HEK293 (cell line): ENCODE measurements at regions not wholly inside any gene's neighbourhood (a gene's known extent, or its start where the extent isn't known, plus 50 kb on each side); places are given as distances from the start of the nearest gene placed in this dataset.

Experiments
- CTCF ChIA-PET: fragments of 350-600 bp; formaldehyde crosslinking; extraction: SDS; loops from one replicate; lab custom pipeline; 2021; ENCODE audit warnings: antibody characterized with exemption; lab: Yijun Ruan, JAX
- POLR2A ChIA-PET: fragments of 300-600 bp; formaldehyde crosslinking; extraction: SDS; loops from one replicate; lab custom pipeline; 2020; ENCODE audit warnings: antibody characterized with exemption, inconsistent platforms; lab: Yijun Ruan, JAX
- H3K27ac ChIP-seq: fragments of 200-500 bp; sonication (Bioruptor generic); 2 replicates; pipeline ENCODE4 v1.5.1; 2014; ENCODE audit warnings: low read depth, low read length, control low read depth, inconsistent platforms; ENCODE audit errors: extremely low read depth
- H3K36me3 ChIP-seq, 2 experiments: fragments of 200-500 bp in 1 of 2; sonication (Bioruptor generic) in 1 of 2; 1 replicate in 1 of 2; 2 replicates in 1 of 2; pipeline ENCODE4 v1.5.1; 2014 to 2017; ENCODE audit warnings: inconsistent platforms in 2 of 2, low read length in 2 of 2; ENCODE audit not compliant: control insufficient read depth in 2 of 2, insufficient read depth in 1 of 2
- H3K4me1 ChIP-seq: fragments of 200-500 bp; sonication (Bioruptor generic); 2 replicates; pipeline ENCODE4 v1.5.1; 2014; ENCODE audit warnings: mild to moderate bottlenecking, low read length, inconsistent platforms; ENCODE audit not compliant: control insufficient read depth, insufficient read depth
- H3K4me3 ChIP-seq: 2 replicates; pipeline ENCODE4 v1.5.1; 2011; ENCODE audit warnings: low read depth, mild to moderate bottlenecking, control low read depth, low read length, moderate library complexity
- H3K9me3 ChIP-seq: fragments of 200-500 bp; sonication (Bioruptor generic); 2 replicates; pipeline ENCODE4 v1.5.1; 2014; ENCODE audit warnings: low read depth, low read length, inconsistent platforms; ENCODE audit not compliant: control insufficient read depth, insufficient read depth
- EGR2 ChIP-seq: fragments of 450-650 bp; formaldehyde crosslinking; IDR thresholded peaks from 2 replicates; pipeline ENCODE4 v1.5.1; 2016; ENCODE audit warnings: low read depth, missing biosample characterization, missing genetic modification characterization
- FEZF1 ChIP-seq: fragments of 450-650 bp; formaldehyde crosslinking; IDR thresholded peaks from 2 replicates; pipeline ENCODE4 v1.5.1; 2016; ENCODE audit warnings: missing biosample characterization, missing genetic modification characterization
- HOXC10 ChIP-seq: sonication (generic); formaldehyde crosslinking; IDR thresholded peaks from 2 replicates; pipeline ENCODE4 v1.8.1; 2023; ENCODE audit warnings: mild to moderate bottlenecking, missing genetic modification reagents
- ZNF146 ChIP-seq: fragments of 450-650 bp; formaldehyde crosslinking; IDR thresholded peaks from 2 replicates; pipeline ENCODE4 v1.5.1; 2016; ENCODE audit warnings: missing biosample characterization, missing genetic modification characterization
- ZNF16 ChIP-seq: fragments of 450-650 bp; formaldehyde crosslinking; IDR thresholded peaks from 2 replicates; pipeline ENCODE4 v1.5.1; 2016; ENCODE audit warnings: low read depth, missing biosample characterization, missing genetic modification characterization
- ZNF19 ChIP-seq: fragments of 450-650 bp; formaldehyde crosslinking; IDR thresholded peaks from 2 replicates; pipeline ENCODE4; 2016; ENCODE audit warnings: missing biosample characterization, missing genetic modification characterization, low read depth
- ZNF274 ChIP-seq, 2 experiments: fragments of 200-500 bp in 1 of 2; fragments of 450-650 bp in 1 of 2; sonication (Bioruptor generic) in 1 of 2; formaldehyde crosslinking in 1 of 2; IDR thresholded peaks; 2 replicates each; pipeline versions ENCODE4 v1.5.1 to v1.6.1; 2014 to 2016; ENCODE audit warnings: borderline replicate concordance in 1 of 2, inconsistent platforms in 1 of 2, low read length in 1 of 2, missing biosample characterization in 1 of 2, missing genetic modification characterization in 1 of 2
- ZNF37A ChIP-seq: fragments of 450-650 bp; IDR thresholded peaks from 2 replicates; pipeline ENCODE4 v1.5.1; 2018; ENCODE audit warnings: missing biosample characterization, missing genetic modification characterization
- ZNF473 ChIP-seq: fragments of 450-650 bp; formaldehyde crosslinking; IDR thresholded peaks from 2 replicates; pipeline ENCODE4 v1.5.1; 2017; ENCODE audit warnings: missing biosample characterization, missing genetic modification characterization
- ZNF488 ChIP-seq: fragments of 450-650 bp; formaldehyde crosslinking; IDR thresholded peaks from 2 replicates; pipeline ENCODE4 v1.5.1; 2016; ENCODE audit warnings: missing biosample characterization, missing genetic modification characterization
- ZNF521 ChIP-seq: fragments of 450-650 bp; formaldehyde crosslinking; IDR thresholded peaks from 2 replicates; pipeline ENCODE4 v1.5.1; 2017; ENCODE audit warnings: missing biosample characterization, mild to moderate bottlenecking, missing genetic modification characterization
- ZNF530 ChIP-seq: fragments of 450-650 bp; formaldehyde crosslinking; IDR thresholded peaks from 2 replicates; pipeline ENCODE4 v1.5.1; 2016; ENCODE audit warnings: low read depth, missing biosample characterization, missing genetic modification characterization
- ZNF555 ChIP-seq: fragments of 450-650 bp; formaldehyde crosslinking; conservative IDR thresholded peaks from 2 replicates; pipeline ENCODE4 v1.5.1; 2017; ENCODE audit warnings: missing biosample characterization, mild to moderate bottlenecking, missing genetic modification characterization, inconsistent platforms
- ZNF561 ChIP-seq: fragments of 450-650 bp; IDR thresholded peaks from 2 replicates; pipeline ENCODE4 v1.5.1; 2018; ENCODE audit warnings: missing biosample characterization, missing genetic modification characterization, borderline replicate concordance
- ZNF585B ChIP-seq: fragments of 450-650 bp; formaldehyde crosslinking; IDR thresholded peaks from 2 replicates; pipeline ENCODE4 v1.5.1; 2016; ENCODE audit warnings: missing biosample characterization, missing genetic modification characterization
- ZNF610 ChIP-seq: fragments of 450-650 bp; formaldehyde crosslinking; IDR thresholded peaks from 2 replicates; pipeline ENCODE4 v1.5.1; 2016; ENCODE audit warnings: missing biosample characterization, missing genetic modification characterization, borderline replicate concordance
- ZNF621 ChIP-seq: fragments of 450-650 bp; formaldehyde crosslinking; IDR thresholded peaks from 2 replicates; pipeline ENCODE4 v1.5.1; 2017; ENCODE audit warnings: missing biosample characterization, missing genetic modification characterization
- ZNF658 ChIP-seq: fragments of 450-650 bp; formaldehyde crosslinking; IDR thresholded peaks from 2 replicates; pipeline ENCODE4; 2016; ENCODE audit warnings: missing biosample characterization, missing genetic modification characterization
- TF ChIP-seq, protein P1 (sequence below): fragments of 450-650 bp; IDR thresholded peaks from 2 replicates; pipeline ENCODE4 v1.5.1; 2018; ENCODE audit warnings: missing biosample characterization, mild to moderate bottlenecking, missing genetic modification characterization
- TF ChIP-seq, protein P2 (sequence below): fragments of 450-650 bp; formaldehyde crosslinking; IDR thresholded peaks from 2 replicates; pipeline ENCODE4 v1.5.1; 2017; ENCODE audit warnings: missing biosample characterization, mild to moderate bottlenecking, missing genetic modification characterization, moderate library complexity
- TF ChIP-seq, protein P3 (sequence below): fragments of 450-650 bp; formaldehyde crosslinking; IDR thresholded peaks from 2 replicates; pipeline ENCODE4 v1.5.1; 2016; ENCODE audit warnings: missing biosample characterization, missing genetic modification characterization, borderline replicate concordance
- TF ChIP-seq, protein P4 (sequence below): fragments of 450-650 bp; formaldehyde crosslinking; IDR thresholded peaks from 2 replicates; pipeline ENCODE4 v1.5.1; 2016; ENCODE audit warnings: missing biosample characterization, missing genetic modification characterization

DNA sequence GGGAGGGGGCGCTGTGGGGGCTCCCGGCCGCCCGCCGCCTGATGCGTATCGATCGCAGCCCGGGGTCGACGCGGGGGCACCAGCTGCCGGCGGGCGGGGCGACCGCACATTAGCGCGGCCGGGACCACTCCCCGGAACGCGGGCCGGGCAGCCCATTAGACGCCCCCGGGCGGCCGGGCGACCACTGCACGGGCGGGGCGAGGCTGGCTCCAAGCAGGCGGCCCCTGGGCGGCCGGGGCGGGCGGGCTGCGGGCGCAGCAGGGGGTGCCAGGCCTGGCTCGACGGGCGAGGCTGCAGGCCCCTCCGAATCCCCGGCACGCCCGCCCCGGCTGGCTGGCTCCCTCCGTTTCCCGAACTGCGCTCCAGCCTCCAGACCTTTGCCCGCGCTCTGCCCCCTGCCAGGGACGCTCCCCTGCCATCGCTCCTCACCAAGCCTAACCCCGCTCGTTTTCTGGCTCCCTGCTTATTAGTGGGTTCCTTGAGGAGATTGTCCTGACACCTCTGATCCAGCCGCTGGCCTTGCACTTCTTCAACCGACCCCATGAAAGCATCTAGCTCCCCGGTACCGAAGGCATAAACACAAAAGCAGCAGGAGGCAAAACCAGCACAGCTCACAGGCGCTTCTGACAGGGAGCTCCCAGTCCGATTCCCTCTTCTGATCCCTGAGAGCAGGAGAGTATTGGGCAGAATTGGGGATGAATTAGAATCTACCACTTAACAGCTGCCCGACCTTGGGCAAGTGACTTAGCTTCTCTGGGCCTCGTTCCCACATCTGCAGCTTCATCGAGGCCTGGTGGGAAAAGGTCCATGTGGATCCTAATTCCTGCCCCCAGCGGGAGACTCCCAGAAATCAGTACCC, 92.6 kb upstream of the CASZ1 start:
- POLR2A ChIA-PET: no interaction called here
- no peaks in the 10 kb centered on the region for H3K36me3 ChIP-seq
- no peak overlapping the region for H3K4me3 ChIP-seq
- CTCF ChIA-PET: interaction anchor here (0.6 to 0.7 kb wide), 2 partner anchors 11 to 188 kb away, joined by 3 read pairs; no protein-coding TSS in a partner anchor
- TF ChIP-seq, protein P1, sequence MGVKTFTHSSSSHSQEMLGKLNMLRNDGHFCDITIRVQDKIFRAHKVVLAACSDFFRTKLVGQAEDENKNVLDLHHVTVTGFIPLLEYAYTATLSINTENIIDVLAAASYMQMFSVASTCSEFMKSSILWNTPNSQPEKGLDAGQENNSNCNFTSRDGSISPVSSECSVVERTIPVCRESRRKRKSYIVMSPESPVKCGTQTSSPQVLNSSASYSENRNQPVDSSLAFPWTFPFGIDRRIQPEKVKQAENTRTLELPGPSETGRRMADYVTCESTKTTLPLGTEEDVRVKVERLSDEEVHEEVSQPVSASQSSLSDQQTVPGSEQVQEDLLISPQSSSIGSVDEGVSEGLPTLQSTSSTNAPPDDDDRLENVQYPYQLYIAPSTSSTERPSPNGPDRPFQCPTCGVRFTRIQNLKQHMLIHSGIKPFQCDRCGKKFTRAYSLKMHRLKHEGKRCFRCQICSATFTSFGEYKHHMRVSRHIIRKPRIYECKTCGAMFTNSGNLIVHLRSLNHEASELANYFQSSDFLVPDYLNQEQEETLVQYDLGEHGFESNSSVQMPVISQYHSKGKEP (tag by site-specific recombination): no peak
- TF ChIP-seq, protein P2, sequence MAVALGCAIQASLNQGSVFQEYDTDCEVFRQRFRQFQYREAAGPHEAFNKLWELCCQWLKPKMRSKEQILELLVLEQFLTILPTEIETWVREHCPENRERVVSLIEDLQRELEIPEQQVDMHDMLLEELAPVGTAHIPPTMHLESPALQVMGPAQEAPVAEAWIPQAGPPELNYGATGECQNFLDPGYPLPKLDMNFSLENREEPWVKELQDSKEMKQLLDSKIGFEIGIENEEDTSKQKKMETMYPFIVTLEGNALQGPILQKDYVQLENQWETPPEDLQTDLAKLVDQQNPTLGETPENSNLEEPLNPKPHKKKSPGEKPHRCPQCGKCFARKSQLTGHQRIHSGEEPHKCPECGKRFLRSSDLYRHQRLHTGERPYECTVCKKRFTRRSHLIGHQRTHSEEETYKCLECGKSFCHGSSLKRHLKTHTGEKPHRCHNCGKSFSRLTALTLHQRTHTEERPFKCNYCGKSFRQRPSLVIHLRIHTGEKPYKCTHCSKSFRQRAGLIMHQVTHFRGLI (tag by site-specific recombination): no peak
- TF ChIP-seq ZNF530 (tag by site-specific recombination) (no peak), ZNF274 (IDR thresholded peaks at IDR 0.05; ENCODE audit: low read length) (no peak), ZNF274 (tag by site-specific recombination; IDR thresholded peaks at IDR 0.05; ENCODE audit: borderline replicate concordance) (no peak), EGR2 (tag by site-specific recombination) (no peak), ZNF555 (tag by site-specific recombination) (no peak), FEZF1 (tag by site-specific recombination) (no peak), ZNF19 (tag by site-specific recombination) (no peak), ZNF561 (no peak), ZNF488 (no peak), ZNF521 (tag by site-specific recombination) (no peak), ZNF621 (tag by site-specific recombination) (no peak), ZNF585B (tag by site-specific recombination) (no peak)
- TF ChIP-seq, protein P3, sequence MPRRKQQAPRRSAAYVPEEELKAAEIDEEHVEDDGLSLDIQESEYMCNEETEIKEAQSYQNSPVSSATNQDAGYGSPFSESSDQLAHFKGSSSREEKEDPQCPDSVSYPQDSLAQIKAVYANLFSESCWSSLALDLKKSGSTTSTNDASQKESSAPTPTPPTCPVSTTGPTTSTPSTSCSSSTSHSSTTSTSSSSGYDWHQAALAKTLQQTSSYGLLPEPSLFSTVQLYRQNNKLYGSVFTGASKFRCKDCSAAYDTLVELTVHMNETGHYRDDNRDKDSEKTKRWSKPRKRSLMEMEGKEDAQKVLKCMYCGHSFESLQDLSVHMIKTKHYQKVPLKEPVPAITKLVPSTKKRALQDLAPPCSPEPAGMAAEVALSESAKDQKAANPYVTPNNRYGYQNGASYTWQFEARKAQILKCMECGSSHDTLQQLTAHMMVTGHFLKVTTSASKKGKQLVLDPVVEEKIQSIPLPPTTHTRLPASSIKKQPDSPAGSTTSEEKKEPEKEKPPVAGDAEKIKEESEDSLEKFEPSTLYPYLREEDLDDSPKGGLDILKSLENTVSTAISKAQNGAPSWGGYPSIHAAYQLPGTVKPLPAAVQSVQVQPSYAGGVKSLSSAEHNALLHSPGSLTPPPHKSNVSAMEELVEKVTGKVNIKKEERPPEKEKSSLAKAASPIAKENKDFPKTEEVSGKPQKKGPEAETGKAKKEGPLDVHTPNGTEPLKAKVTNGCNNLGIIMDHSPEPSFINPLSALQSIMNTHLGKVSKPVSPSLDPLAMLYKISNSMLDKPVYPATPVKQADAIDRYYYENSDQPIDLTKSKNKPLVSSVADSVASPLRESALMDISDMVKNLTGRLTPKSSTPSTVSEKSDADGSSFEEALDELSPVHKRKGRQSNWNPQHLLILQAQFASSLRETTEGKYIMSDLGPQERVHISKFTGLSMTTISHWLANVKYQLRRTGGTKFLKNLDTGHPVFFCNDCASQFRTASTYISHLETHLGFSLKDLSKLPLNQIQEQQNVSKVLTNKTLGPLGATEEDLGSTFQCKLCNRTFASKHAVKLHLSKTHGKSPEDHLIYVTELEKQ (tag by site-specific recombination): no peak
- no peak overlapping the region for H3K27ac ChIP-seq
- no peaks in the 10 kb centered on the region for H3K9me3 ChIP-seq
- H3K4me1 ChIP-seq: no peaks in the 10 kb centered on the region

DNA sequence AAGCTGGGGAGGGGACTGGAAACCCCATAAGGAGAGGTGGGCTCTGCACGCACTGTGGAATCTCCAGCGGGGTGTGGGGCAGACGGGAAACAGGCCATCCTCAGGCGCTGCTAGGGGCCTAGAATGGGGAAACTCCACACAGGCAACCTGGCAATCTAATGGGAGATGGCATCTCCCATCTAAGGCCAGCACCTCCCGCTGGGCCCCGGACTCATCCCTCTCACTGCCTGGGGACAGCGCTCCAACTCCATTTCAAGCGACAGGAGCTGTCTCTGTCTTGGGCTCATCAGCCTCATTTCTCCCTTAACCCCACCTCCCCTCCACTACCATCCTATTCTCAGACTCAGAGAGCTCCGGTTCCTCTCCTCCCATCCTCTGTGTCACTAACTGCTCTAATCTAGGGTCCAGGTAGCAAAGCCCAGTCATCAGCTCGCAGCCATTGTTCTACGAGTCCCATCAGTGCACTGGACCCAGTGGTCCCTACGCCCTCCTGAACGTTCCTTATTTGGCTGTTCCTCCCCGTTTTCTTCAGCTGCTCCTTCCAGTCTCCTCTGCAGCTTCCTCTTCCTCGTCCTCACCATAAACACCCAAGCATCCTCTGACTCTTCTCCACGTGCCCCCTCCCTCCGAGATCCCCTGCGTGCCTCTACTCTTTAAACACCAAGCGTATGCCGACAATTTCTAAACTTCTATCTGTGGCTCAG, 93.4 kb upstream of the CASZ1 start:
- CTCF ChIA-PET: interaction anchor here (0.6 to 0.7 kb wide), 4 partner anchors 12 to 443 kb away, joined by 3 read pairs; no protein-coding TSS in a partner anchor
- H3K4me3 ChIP-seq: no peak overlapping the region
- POLR2A ChIA-PET: no interaction called here
- TF ChIP-seq ZNF473 (tag by site-specific recombination) (no peak), ZNF610 (tag by site-specific recombination) (no peak), HOXC10 (CRISPR knock-in tag) (no peak), ZNF555 (tag by site-specific recombination) (no peak), ZNF146 (no peak), ZNF16 (no peak), ZNF658 (tag by site-specific recombination) (no peak), ZNF37A (no peak)
- TF ChIP-seq, protein P4, sequence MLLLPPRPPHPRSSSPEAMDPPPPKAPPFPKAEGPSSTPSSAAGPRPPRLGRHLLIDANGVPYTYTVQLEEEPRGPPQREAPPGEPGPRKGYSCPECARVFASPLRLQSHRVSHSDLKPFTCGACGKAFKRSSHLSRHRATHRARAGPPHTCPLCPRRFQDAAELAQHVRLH: no peak

More for the DNA sequence above, 93.4 kb upstream of the CASZ1 start:
- Histone ChIP-seq H3K4me1 (no peaks in the 10 kb centered on the region), H3K9me3 (no peaks in the 10 kb centered on the region), H3K27ac (no peak overlapping the region), H3K36me3 (no peaks in the 10 kb centered on the region)
